Endothelial cell of umbilical vein (primary cell): ENCODE measurements at regions not wholly inside any gene's neighbourhood (a gene's known extent, or its start where the extent isn't known, plus 50 kb on each side); places are given as distances from the start of the nearest gene placed in this dataset.

Experiments
- BruUV-seq: library from RNA; stranded (reverse); fragments of 400-500 nt; replicated peaks from 2 replicates; lab custom pipeline; 2021; lab: Mats Ljungman, UMichigan
- CTCF ChIA-PET: fragments of 300-600, 350-600 bp; sonication (Branson Sonifier 250); formaldehyde crosslinking; loops from one replicate; lab custom pipeline; 2021; ENCODE audit warnings: antibody characterized with exemption, inconsistent platforms; lab: Charles Lee
- POLR2A ChIA-PET: fragments of 300-600, 350-600 bp; sonication (Branson Sonifier 250); formaldehyde crosslinking; loops from one replicate; lab custom pipeline; 2021; ENCODE audit warnings: antibody characterized with exemption, inconsistent platforms; lab: Charles Lee
- DNase-seq: peaks from one replicate; pipeline ENCODE4 v3.0.0-alpha.2; 2011; ENCODE audit warnings: low read depth, low spot score
- FAIRE-seq: peaks from 2 replicates; lab custom pipeline; 2011; peaks lifted over from hg19 to GRCh38; lab: Jason Lieb, UNC
- H2AFZ ChIP-seq: 2 replicates; pipeline ENCODE4 v1.6.0; 2012; ENCODE audit warnings: low read depth, low read length, control low read depth, inconsistent platforms
- H3K27ac ChIP-seq: 2 replicates; pipeline ENCODE4 v1.5.1; 2011; ENCODE audit warnings: low read depth, mild to moderate bottlenecking, control low read depth, low read length, moderate library complexity; ENCODE audit not compliant: insufficient read depth
- H3K27me3 ChIP-seq, 2 experiments: 2 replicates each; pipeline versions ENCODE4 v1.6.0 to v1.6.1; 2011; ENCODE audit warnings: low read length in 2 of 2, mixed read lengths in 1 of 2; ENCODE audit not compliant: control insufficient read depth in 2 of 2, insufficient read depth in 2 of 2
- H3K36me3 ChIP-seq, 2 experiments: 2 replicates in 1 of 2; 3 replicates in 1 of 2; pipeline ENCODE4 v1.5.1; 2011; ENCODE audit warnings: low read length in 2 of 2, mild to moderate bottlenecking in 1 of 2, moderate library complexity in 1 of 2; ENCODE audit not compliant: control insufficient read depth in 2 of 2, insufficient read depth in 2 of 2; ENCODE audit errors: extremely low read depth in 1 of 2
- H3K4me1 ChIP-seq: 3 replicates; pipeline ENCODE4 v1.5.1; 2011; ENCODE audit warnings: mild to moderate bottlenecking, low read length; ENCODE audit not compliant: control insufficient read depth, insufficient read depth; ENCODE audit errors: extremely low read depth
- H3K4me2 ChIP-seq: 2 replicates; pipeline ENCODE4 v1.6.1; 2011; ENCODE audit warnings: low read length, control low read depth, mixed read lengths; ENCODE audit not compliant: insufficient read depth
- H3K4me3 ChIP-seq, 3 experiments: fragments of 200-600 bp in 1 of 3; sonication (generic), shearing (Covaris generic) in 1 of 3; replicated peaks in 1 of 3; 2 replicates each; pipeline ENCODE4 v1.5.1; 2011 to 2016; ENCODE audit warnings: control low read depth in 3 of 3, low read length in 3 of 3, mild to moderate bottlenecking in 2 of 3, inconsistent platforms in 1 of 3, low read depth in 1 of 3, moderate library complexity in 1 of 3; ENCODE audit not compliant: insufficient read depth in 1 of 3
- H3K79me2 ChIP-seq: 2 replicates; pipeline ENCODE4 v1.6.0; 2012; ENCODE audit warnings: low read length, inconsistent platforms; ENCODE audit not compliant: control insufficient read depth, insufficient read depth
- H3K9ac ChIP-seq: replicated peaks from 2 replicates; pipeline ENCODE3; 2011; ENCODE audit warnings: low read length, control low read depth; ENCODE audit not compliant: insufficient read depth; ENCODE audit errors: extremely low read depth
- H3K9me1 ChIP-seq: replicated peaks from 3 replicates; pipeline ENCODE4 v1.6.0; 2011; ENCODE audit warnings: mild to moderate bottlenecking, low read length; ENCODE audit not compliant: control insufficient read depth, insufficient read depth; ENCODE audit errors: extremely low read depth
- H3K9me3 ChIP-seq: replicated peaks from 2 replicates; pipeline ENCODE4 v1.5.1; 2012; ENCODE audit warnings: low read length, inconsistent platforms; ENCODE audit not compliant: control insufficient read depth, insufficient read depth
- H4K20me1 ChIP-seq: replicated peaks from 2 replicates; pipeline ENCODE3; 2011; ENCODE audit warnings: mild to moderate bottlenecking, low read length; ENCODE audit not compliant: control insufficient read depth, insufficient read depth; ENCODE audit errors: extremely low read depth
- POLR2AphosphoS5 ChIP-seq: IDR thresholded peaks from 2 replicates; pipeline ENCODE4 v1.6.1; 2012; ENCODE audit warnings: low read depth, mild to moderate bottlenecking, control low read depth, low read length, moderate library complexity; ENCODE audit not compliant: insufficient read depth
- dilution Hi-C: fragments of 300-500 bp; cut with MboI; formaldehyde crosslinking; loops from one replicate; pipeline ENCODE4 v1.15.0; 2019; ENCODE audit warnings: low sequenced_read_pairs; ENCODE audit not compliant: extremely low pct_ligation_motif_present
- intact Hi-C: fragments of 100-400 bp; cut with micrococcal nuclease; formaldehyde crosslinking; loops from one replicate; pipeline ENCODE4 v1.10.0; 2022
- TF ChIP-seq, protein P1 (sequence below), 2 donors: IDR thresholded peaks; 1 replicate in 1 of 2; 2 replicates in 1 of 2; pipeline ENCODE4 v1.5.1; 2011; ENCODE audit warnings: low read length in 2 of 2, mild to moderate bottlenecking in 2 of 2, moderate library complexity in 2 of 2, control low read depth in 1 of 2, inconsistent platforms in 1 of 2, low read depth in 1 of 2; ENCODE audit not compliant: insufficient read depth in 1 of 2; ENCODE audit errors: extremely low read depth in 1 of 2

DNA sequence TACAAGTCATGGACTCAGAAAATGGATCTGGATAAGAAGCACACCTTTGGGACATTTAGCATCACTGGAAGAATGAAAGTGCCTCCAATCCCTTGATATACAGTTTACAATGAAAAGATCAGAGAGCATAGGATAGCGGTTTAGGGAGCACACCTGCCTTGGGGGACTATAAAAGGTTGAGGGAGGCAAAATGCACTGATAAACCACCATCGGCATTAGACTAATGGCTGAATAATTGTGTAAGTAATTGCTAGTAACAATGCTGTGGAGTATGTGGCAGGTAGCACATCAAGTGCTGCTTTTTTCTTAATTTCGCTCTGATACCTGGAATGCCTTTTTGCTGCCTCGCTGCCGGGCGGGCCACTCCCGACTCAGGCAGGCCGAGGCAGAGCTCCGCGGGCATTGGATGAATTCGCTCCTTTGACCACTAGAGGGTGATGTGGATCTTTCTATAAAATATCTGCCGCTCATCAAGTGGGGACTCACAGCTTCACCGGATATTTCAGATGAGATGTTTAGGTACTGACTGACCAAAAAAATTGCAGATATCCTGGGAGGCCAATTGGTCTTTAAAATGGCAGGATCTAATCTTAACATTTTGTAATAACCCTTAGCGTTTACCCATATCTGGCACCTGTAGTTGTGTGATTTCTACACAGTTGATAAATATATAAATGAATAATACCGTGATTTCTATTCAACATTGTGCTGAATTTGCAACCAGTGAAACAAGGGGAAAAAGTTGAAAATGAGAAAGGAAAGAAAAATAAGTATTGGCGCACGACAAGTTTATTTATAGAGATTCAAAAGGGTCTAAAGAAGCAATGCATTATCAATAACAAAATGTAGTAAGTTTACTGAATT lies 116.8 kb upstream of the PRSS1 start:
- no peak overlapping the region for H3K4me3 ChIP-seq
- FAIRE-seq (peak; percentile 78), DNase-seq (peak; percentile 74)
- ChIA-PET POLR2A (no interaction called here), CTCF (interaction anchor here (0.7 to 5.2 kb wide), 58 partner anchors 8 to 583 kb away, joined by 3 to 141 read pairs (median 6); partner anchors contain the start of gene EPHB6)
- no peaks in the 10 kb centered on the region for H3K9me3 ChIP-seq
- no peak overlapping the region for H3K27ac ChIP-seq
- H2AFZ ChIP-seq: no peak overlapping the region
- no peaks in the 10 kb centered on the region for H4K20me1 ChIP-seq
- no peaks in the 10 kb centered on the region for H3K4me1 ChIP-seq
- no TSS peak for BruUV-seq
- H3K4me2 ChIP-seq: no peak overlapping the region
- dilution Hi-C loops: no loop called here
- H3K9me1 ChIP-seq: no peaks in the 10 kb centered on the region
- no peak overlapping the region for H3K9ac ChIP-seq
- intact Hi-C loops: loop anchor here (1.0 to 5.0 kb wide), 9 partner anchors 28 to 582 kb away; no protein-coding TSS in a partner anchor
- H3K36me3 ChIP-seq: no peaks in the 10 kb centered on the region
- no peaks in the 10 kb centered on the region for H3K79me2 ChIP-seq
- TF ChIP-seq, protein P1, sequence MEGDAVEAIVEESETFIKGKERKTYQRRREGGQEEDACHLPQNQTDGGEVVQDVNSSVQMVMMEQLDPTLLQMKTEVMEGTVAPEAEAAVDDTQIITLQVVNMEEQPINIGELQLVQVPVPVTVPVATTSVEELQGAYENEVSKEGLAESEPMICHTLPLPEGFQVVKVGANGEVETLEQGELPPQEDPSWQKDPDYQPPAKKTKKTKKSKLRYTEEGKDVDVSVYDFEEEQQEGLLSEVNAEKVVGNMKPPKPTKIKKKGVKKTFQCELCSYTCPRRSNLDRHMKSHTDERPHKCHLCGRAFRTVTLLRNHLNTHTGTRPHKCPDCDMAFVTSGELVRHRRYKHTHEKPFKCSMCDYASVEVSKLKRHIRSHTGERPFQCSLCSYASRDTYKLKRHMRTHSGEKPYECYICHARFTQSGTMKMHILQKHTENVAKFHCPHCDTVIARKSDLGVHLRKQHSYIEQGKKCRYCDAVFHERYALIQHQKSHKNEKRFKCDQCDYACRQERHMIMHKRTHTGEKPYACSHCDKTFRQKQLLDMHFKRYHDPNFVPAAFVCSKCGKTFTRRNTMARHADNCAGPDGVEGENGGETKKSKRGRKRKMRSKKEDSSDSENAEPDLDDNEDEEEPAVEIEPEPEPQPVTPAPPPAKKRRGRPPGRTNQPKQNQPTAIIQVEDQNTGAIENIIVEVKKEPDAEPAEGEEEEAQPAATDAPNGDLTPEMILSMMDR (IDR thresholded peaks at IDR 0.05; ENCODE audit: extremely low read depth in 1 of 2, insufficient read depth in 1 of 2, low read depth in 1 of 2, low read length in 2 of 2): peak; percentile 69 to 73
- no peak for TF ChIP-seq POLR2AphosphoS5
- peaks cover 1 to 3% of the 10 kb centered on the region in 2 experiments for H3K27me3 ChIP-seq
